ENCODE measurements at regions not wholly inside any gene's neighbourhood (a gene's known extent, or its start where the extent isn't known, plus 50 kb on each side); places are given as distances from the start of the nearest gene placed in this dataset.

DNA sequence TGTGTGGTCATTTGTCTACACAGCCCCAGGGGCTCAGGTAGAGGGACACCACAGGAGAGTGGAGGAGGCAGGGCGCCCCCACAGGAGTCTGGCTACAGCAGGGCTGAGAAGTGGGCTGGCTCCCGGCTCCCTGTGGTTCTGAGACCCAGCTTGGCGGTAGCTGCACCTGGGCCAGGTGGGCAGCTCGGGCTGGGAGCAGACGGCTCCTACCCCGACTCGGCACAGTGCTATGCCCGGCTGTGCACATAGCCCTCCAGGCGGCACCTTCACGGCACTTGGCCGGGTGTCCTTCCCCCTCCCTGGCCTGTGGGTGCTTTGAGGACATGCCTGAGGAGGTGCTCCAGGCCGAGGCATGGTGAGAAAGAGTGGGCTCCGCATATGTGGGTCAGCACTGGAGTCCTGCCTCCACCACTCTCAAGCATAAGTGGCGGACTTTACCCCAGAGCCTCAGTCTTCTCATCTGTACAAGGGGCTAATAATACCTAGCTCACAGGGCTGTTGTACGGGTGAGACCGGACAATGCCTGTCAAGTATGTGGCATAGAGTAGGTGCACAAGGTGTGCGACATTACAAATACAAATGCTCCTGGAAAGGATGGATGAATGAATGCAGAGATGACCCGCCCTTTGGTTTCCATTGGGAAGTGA lies 50.1 kb upstream of the JPH3 start:
- no peak for DNase-seq (ENCODE audit: low read depth)
- H3K4me3 ChIP-seq (ENCODE audit: low read depth, low read length), result no peak overlapping the region
- no peak for TF ChIP-seq CTCF (IDR thresholded peaks at IDR 0.05; ENCODE audit: control insufficient read depth, extremely low read depth, insufficient read depth)

GRCh38 chr16:87551487-87551886 lies 50.8 kb upstream of the JPH3 start:
- DNase-seq (ENCODE audit: low read depth), result no peak
- H3K4me3 ChIP-seq (ENCODE audit: low read depth, low read length), result no peak overlapping the region
- no peak for TF ChIP-seq CTCF (IDR thresholded peaks at IDR 0.05; ENCODE audit: control insufficient read depth, extremely low read depth, insufficient read depth)

DNA sequence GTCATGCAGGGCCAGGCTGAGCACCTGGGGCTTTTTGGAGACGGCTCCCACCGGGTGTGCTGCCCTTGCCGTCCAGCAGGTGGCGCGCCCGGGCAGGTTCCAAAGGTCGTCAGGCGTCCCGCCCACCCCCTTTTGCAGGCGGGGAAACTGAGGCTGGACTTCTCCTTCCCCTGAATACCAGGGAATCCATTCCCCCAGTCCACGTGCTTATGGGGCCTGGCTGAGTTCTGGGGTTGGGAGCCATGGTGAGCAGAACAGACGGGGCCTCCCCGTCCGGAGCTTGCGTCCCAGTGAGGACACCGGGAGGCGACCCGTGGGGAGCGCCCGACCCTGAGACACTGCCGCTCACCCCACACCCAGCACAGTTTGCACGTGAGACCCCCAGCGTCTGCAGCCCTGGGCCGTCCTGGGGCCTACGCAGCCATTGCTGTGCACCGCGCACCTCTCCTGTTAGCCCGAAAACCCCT lies 51.8 kb upstream of the JPH3 start:
- no peak for DNase-seq (ENCODE audit: low read depth)
- peak; percentile 87 for TF ChIP-seq CTCF (IDR thresholded peaks at IDR 0.05; ENCODE audit: control insufficient read depth, extremely low read depth, insufficient read depth)
- no peak overlapping the region for H3K4me3 ChIP-seq (ENCODE audit: low read depth, low read length)

DNA sequence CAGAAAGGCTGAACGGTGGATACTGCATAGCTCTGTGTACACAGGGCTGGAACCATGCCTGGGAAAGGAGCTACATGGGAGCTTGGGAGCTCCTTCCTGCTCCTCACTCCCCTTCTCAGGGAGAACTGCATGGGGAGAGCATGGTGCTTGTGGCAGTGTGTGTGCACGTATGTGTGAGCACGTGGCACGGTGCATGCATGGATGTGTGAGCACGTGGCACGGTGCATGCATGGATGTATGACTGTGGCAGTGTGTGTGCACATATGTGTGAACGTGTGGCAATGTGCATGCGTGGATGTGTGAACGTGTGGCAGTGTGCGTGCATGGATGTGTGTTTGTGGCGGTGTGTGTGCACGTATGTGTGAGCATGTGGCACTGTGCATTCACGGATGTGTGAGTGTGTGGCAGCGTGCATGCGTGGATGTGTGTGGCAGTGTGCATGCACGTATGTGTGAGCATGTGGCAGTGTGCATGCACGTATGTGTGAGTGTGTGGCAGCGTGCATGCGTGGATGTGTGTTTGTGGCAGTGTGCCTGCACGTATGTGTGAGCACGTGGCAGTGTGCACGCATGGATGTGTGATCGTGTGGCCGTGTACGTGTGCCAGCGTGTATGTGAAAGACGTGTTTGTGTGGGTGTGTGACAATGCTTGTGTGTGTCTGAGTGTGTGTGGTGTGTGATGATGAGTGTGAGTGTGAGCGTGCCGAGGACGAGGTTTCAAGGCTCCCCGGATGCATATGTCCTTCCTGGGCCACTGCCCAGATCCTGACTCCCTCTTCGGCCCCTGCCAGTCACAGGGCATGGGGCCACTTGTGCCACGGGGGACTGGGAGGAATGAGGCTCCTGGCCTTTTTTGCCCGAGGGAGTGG lies 52.4 kb upstream of the JPH3 start:
- no peak overlapping the region for H3K4me3 ChIP-seq (ENCODE audit: low read depth, low read length)
- TF ChIP-seq CTCF (IDR thresholded peaks at IDR 0.05; ENCODE audit: control insufficient read depth, extremely low read depth, insufficient read depth), result no peak
- no peak for DNase-seq (ENCODE audit: low read depth)

- no peak for TF ChIP-seq CTCF (IDR thresholded peaks at IDR 0.05; ENCODE audit: control insufficient read depth, extremely low read depth, insufficient read depth)
- DNase-seq (ENCODE audit: low read depth), result no peak
- no peak overlapping the region for H3K4me3 ChIP-seq (ENCODE audit: low read depth, low read length)
These were observed 54.3 kb upstream of the JPH3 start for GRCh38 chr16:87548046-87548445.

GRCh38 chr16:87543436-87544191 lies 50.8 kb upstream of the ZCCHC14 start:
- no peak overlapping the region for H3K4me3 ChIP-seq (ENCODE audit: low read depth, low read length)
- DNase-seq (ENCODE audit: low read depth), result no peak
- no peak for TF ChIP-seq CTCF (IDR thresholded peaks at IDR 0.05; ENCODE audit: control insufficient read depth, extremely low read depth, insufficient read depth)
